ENCODE measurements at regions not wholly inside any gene's neighbourhood (a gene's known extent, or its start where the extent isn't known, plus 50 kb on each side); places are given as distances from the start of the nearest gene placed in this dataset.
"Not testable (repeated sequence)": the region's sequence is repeated elsewhere in the genome, so short reads cannot be mapped to it uniquely, and the experiment has no call there.

DNA sequence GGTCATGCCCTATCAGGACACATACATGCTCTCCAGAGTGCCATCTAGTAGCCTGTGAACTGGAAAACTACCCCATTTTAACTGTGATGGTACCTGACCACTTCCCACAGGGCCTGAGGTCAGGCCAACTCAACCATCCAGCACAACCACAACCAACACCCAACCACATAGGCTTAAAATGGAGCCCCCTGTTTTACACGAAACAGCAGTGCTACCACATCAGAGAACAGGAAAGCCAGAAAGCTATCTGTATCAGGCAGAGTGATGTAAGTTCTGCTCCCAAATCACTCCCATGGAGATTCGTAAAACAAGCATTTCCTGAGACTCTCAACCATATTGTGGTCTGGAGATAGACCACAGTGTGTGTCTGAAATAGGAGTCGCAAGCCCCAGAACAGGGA, 1017.3 kb upstream of the EPHA6 start:
- ATAC-seq (no peak), DNase-seq (no peak)
- Mint-ChIP-seq H3K4me3 (no peak overlapping the region), H3K4me1 (no peaks in the 10 kb centered on the region), H3K36me3 (no peaks in the 10 kb centered on the region), H3K27me3 (no peaks in the 10 kb centered on the region), H3K9me3 (ENCODE audit: low read depth) (no peaks in the 10 kb centered on the region), H3K27ac (no peak overlapping the region)
- CTCF ChIA-PET: no interaction called here

DNA sequence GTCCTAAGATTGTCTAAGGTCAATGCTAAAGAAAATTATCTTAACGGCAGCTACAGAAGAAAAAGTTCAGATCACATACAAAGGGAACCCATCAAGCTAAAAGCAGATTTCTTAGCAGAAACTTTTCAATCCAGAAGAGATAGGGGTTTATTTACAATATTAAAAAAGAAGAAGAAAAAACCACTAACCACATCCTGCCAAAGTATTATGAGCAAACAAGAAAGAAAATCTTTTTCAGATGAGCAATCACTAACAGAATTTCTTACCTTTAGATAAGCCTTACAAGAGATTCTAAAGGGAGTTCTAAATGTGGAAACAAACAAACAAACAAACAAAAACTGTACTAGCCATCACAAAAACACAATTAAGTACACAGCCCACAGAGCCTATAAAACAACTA, 1015.8 kb upstream of the EPHA6 start:
- no peaks in the 10 kb centered on the region for H3K9me3 Mint-ChIP-seq (ENCODE audit: low read depth)
- ATAC-seq (no peak), DNase-seq (no peak)
- no peak overlapping the region for H3K4me3 Mint-ChIP-seq
- no peaks in the 10 kb centered on the region for H3K4me1 Mint-ChIP-seq
- no peak overlapping the region for H3K27ac Mint-ChIP-seq
- CTCF ChIA-PET: no interaction called here
- no peaks in the 10 kb centered on the region for H3K27me3 Mint-ChIP-seq
- H3K36me3 Mint-ChIP-seq: no peaks in the 10 kb centered on the region

DNA sequence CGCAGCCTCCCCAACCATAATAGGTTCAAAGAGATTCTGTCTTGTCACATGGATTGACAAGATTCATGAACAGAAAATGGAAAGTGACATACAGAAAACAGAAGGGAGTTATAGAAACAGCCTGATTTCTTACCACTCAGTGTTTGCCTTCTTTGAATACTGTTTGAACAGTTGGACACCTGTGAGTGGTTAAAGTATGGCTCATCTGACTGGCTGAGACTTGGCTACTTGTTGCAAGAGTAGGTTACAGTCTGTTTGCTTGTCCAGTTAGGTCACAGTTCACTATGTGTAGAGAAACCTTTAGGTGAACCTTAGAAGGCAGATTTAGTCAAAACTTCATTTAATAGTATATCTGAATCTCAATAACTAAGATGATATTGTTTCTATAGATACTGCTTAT, 1003.9 kb upstream of the EPHA6 start:
- Mint-ChIP-seq H3K36me3 (no peaks in the 10 kb centered on the region), H3K9me3 (ENCODE audit: low read depth) (peaks cover 5% of the 10 kb centered on the region), H3K27ac (no peak overlapping the region), H3K4me1 (no peaks in the 10 kb centered on the region), H3K27me3 (no peaks in the 10 kb centered on the region), H3K4me3 (no peak overlapping the region)
- ATAC-seq (no peak), DNase-seq (no peak)
- CTCF ChIA-PET: no interaction called here

DNA sequence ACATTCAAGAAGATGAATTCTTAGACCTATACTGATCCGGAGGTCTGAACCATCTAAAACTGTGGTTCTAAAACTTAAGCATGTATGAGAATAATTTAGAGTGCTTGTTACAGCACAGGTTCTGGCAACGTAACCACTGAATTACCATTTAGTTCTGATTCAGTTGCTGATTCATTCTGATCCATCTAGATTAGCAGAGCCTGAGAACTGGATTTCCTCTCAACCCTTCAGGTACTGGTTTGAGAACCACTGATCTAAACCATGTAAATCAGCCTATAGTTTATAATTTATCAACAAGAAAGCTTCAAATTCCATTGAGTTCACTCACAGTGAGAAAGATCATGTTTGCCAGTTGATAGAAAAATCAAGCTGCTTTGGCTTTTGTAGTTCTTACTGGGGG, 1001.1 kb upstream of the EPHA6 start:
- DNase-seq (no peak), ATAC-seq (no peak)
- Mint-ChIP-seq H3K27me3 (no peaks in the 10 kb centered on the region), H3K4me3 (no peak overlapping the region), H3K9me3 (ENCODE audit: low read depth) (peaks cover 2% of the 10 kb centered on the region), H3K36me3 (no peaks in the 10 kb centered on the region), H3K27ac (no peak overlapping the region), H3K4me1 (no peaks in the 10 kb centered on the region)
- CTCF ChIA-PET: no interaction called here

DNA sequence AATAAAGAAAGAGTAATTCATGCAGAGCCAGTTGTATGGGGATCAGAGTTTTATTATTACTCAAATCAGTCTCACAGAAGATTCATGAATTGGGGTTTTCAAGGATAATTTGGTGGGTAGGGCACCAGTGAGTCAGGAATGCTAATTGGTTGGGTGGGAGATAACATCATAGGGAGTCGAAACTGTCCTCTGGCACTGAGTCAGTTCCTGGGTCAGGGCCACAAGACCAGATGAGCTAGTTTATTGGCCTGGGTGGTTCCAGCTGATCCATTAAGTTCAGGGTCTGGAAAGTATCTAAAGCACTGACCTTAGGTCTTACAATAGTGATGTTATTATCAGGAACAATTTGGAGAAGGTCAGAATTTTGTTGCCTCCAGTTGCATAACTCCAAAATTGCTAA, 998.6 kb upstream of the EPHA6 start:
- H3K27ac Mint-ChIP-seq: no peak overlapping the region
- no peak for ATAC-seq

DNA sequence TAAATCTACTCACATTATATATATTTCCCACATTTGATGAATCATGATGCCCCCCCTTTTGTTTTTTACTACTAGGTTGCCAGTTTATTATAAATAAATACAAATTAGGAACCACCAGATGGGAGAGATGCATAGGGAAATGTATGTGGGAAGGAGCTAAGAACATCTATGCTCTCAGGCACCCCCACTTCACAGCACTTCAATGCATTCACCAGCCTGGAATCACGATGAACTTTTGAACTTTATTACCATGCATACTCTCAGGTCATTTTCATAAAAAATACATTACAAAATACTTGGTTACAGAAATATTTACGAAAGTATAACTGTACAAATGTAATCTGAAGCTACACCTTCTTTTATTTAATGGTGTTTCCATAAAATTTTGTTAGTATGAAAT, 988.0 kb upstream of the EPHA6 start:
- no peak overlapping the region for H3K4me3 Mint-ChIP-seq
- H3K27me3 Mint-ChIP-seq: no peaks in the 10 kb centered on the region
- DNase-seq: no peak
- peaks cover 2% of the 10 kb centered on the region for H3K9me3 Mint-ChIP-seq (ENCODE audit: low read depth)
- no peak overlapping the region for H3K27ac Mint-ChIP-seq
- H3K36me3 Mint-ChIP-seq: no peaks in the 10 kb centered on the region
- CTCF ChIA-PET: no interaction called here
- no peaks in the 10 kb centered on the region for H3K4me1 Mint-ChIP-seq
- ATAC-seq: no peak

More for the DNA sequence above, 998.6 kb upstream of the EPHA6 start:
- no peaks in the 10 kb centered on the region for H3K4me1 Mint-ChIP-seq
- no peak for DNase-seq
- no peaks in the 10 kb centered on the region for H3K9me3 Mint-ChIP-seq (ENCODE audit: low read depth)
- CTCF ChIA-PET: no interaction called here
- no peaks in the 10 kb centered on the region for H3K27me3 Mint-ChIP-seq
- H3K36me3 Mint-ChIP-seq: no peaks in the 10 kb centered on the region
- H3K4me3 Mint-ChIP-seq: no peak overlapping the region

DNA sequence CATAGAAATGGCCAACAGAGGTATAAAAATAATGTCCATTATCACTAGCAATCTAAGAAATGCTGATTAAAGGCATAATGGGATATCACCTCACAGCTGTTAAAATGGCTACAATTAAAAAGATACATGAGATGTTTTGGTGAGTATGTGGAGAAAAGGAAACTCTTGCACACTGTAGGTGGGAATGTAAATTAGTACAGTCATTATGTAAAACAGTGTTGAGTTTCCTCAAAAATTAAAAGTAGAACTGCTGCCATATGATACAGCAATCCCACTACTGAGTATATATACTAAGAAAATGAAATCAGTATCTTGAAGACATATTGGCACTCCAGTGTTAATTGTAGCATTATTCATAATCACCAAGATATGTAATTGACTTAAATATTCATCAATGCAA, 982.2 kb upstream of the EPHA6 start:
- peaks cover 13% of the 10 kb centered on the region for H3K9me3 Mint-ChIP-seq (ENCODE audit: low read depth)
- H3K4me1 Mint-ChIP-seq: no peaks in the 10 kb centered on the region
- DNase-seq (no peak), ATAC-seq (no peak)
- H3K27ac Mint-ChIP-seq: no peak overlapping the region
- no peak overlapping the region for H3K4me3 Mint-ChIP-seq
- H3K36me3 Mint-ChIP-seq: no peaks in the 10 kb centered on the region
- no peaks in the 10 kb centered on the region for H3K27me3 Mint-ChIP-seq
- CTCF ChIA-PET: no interaction called here

- H3K4me1 Mint-ChIP-seq, CTCF ChIA-PET, H3K27ac Mint-ChIP-seq, DNase-seq, H3K36me3 Mint-ChIP-seq, ATAC-seq, H3K4me3 Mint-ChIP-seq, H3K27me3 Mint-ChIP-seq: not testable (repeated sequence)
- peaks cover 11% of the 10 kb centered on the region for H3K9me3 Mint-ChIP-seq (ENCODE audit: low read depth)
These were observed 953.8 kb upstream of the EPHA6 start for GRCh38 chr3:95860628-95861027.

DNA sequence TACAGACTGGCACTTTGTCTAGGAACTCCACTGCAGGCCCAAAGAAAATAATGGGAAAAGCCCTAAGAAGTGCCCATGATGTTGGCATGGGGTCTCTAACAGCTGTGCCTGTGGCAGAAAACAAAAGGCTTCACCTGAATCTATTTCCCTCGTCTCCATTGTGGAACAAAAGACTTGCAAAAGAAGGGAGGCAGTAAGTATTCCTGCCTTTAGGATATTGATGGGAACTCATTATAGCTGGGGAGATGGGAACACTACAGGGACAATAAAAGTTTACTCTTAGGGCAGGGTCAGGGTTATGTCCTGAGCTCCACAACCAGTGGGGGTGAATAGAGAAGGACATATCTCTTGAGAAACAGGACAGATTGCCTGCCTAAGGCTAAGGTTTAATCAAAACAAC, 930.6 kb upstream of the EPHA6 start:
- no peaks in the 10 kb centered on the region for H3K4me1 Mint-ChIP-seq
- ATAC-seq: no peak
- H3K27me3 Mint-ChIP-seq: no peaks in the 10 kb centered on the region
- no peak for DNase-seq
- H3K36me3 Mint-ChIP-seq: no peaks in the 10 kb centered on the region
- peaks cover 2% of the 10 kb centered on the region for H3K9me3 Mint-ChIP-seq (ENCODE audit: low read depth)
- no peak overlapping the region for H3K27ac Mint-ChIP-seq
- no peak overlapping the region for H3K4me3 Mint-ChIP-seq
- CTCF ChIA-PET: no interaction called here

DNA sequence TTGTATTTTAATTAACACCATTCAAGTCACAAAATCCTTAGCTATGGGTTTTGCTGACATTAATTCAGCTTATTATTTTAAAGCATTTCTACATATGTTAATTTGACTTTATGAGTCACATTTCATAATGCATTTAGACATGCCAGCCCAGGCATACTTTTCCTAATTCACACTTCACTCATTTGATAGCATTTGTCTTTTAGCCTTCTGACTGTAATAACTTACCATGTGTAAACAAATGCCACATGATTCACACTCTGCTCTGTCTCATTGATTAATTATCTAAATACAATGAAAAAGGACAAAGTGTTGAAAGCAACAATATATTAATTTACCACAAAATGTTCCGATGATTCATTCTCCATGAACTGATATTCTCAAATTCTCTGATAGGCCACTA, 927.8 kb upstream of the EPHA6 start:
- Mint-ChIP-seq H3K4me3 (no peak overlapping the region), H3K36me3 (no peaks in the 10 kb centered on the region), H3K4me1 (no peaks in the 10 kb centered on the region), H3K27ac (no peak overlapping the region), H3K9me3 (ENCODE audit: low read depth) (peaks cover 4% of the 10 kb centered on the region), H3K27me3 (no peaks in the 10 kb centered on the region)
- CTCF ChIA-PET: no interaction called here
- DNase-seq (no peak), ATAC-seq (no peak)

- CTCF ChIA-PET: no interaction called here
- H3K9me3 Mint-ChIP-seq (ENCODE audit: low read depth): peaks cover 4% of the 10 kb centered on the region
- H3K4me1 Mint-ChIP-seq: no peaks in the 10 kb centered on the region
These were observed 927.3 kb upstream of the EPHA6 start for GRCh38 chr3:95887114-95887513.

DNA sequence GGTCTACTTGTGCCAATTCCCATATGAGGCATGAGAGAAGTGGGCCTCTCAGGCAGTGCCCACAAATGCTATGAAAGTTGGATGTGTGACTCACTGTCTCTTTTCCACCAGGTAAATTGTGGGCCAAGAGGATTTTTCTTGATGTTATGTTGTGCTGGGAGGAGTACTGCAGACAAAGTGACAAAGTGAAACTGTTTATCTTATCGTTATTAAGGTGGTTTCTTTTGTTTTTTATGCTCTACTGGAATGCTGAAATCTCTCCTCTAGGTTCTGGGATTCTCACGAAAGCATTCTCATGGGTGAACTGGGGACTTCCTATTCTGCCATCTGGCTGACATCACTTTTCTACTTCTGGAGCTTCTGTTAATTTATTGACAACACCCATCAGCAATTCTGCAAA, 919.6 kb upstream of the EPHA6 start:
- CTCF ChIA-PET: no interaction called here
- no peak overlapping the region for H3K4me3 Mint-ChIP-seq
- no peaks in the 10 kb centered on the region for H3K4me1 Mint-ChIP-seq
- H3K9me3 Mint-ChIP-seq (ENCODE audit: low read depth): peaks cover 11% of the 10 kb centered on the region
- no peaks in the 10 kb centered on the region for H3K27me3 Mint-ChIP-seq
- no peaks in the 10 kb centered on the region for H3K36me3 Mint-ChIP-seq
- no peak overlapping the region for H3K27ac Mint-ChIP-seq
- DNase-seq (no peak), ATAC-seq (no peak)

More at GRCh38 chr3:95887114-95887513, 927.3 kb upstream of the EPHA6 start:
- H3K36me3 Mint-ChIP-seq: no peaks in the 10 kb centered on the region
- no peak for ATAC-seq
- DNase-seq: no peak
- H3K4me3 Mint-ChIP-seq: no peak overlapping the region
- no peak overlapping the region for H3K27ac Mint-ChIP-seq
- no peaks in the 10 kb centered on the region for H3K27me3 Mint-ChIP-seq

DNA sequence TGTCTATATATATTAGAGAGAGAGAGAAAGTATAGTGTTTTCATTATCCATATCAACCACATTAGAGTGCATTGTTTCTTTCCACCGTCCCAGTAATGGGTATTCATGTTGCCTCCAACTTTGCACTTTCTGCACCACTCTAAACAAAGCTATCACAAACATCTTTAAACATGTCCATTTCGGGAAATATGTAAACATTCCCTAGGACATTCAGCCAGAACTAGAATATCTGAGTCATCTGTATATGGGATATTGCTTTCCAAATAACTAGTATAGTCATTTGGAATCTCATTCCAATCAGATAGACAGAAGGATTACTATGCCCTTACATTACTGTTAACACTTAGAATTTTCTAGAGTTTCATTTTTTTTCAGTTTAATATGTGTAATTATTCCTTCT, 914.9 kb upstream of the EPHA6 start:
- H3K4me1 Mint-ChIP-seq: no peaks in the 10 kb centered on the region
- ATAC-seq (no peak), DNase-seq (no peak)
- H3K27me3 Mint-ChIP-seq: no peaks in the 10 kb centered on the region
- no peaks in the 10 kb centered on the region for H3K36me3 Mint-ChIP-seq
- H3K9me3 Mint-ChIP-seq (ENCODE audit: low read depth): peaks cover 2% of the 10 kb centered on the region
- CTCF ChIA-PET: no interaction called here
- no peak overlapping the region for H3K27ac Mint-ChIP-seq
- no peak overlapping the region for H3K4me3 Mint-ChIP-seq

GRCh38 chr3:95899911-95900310, 914.5 kb upstream of the EPHA6 start:
- CTCF ChIA-PET: no interaction called here

DNA sequence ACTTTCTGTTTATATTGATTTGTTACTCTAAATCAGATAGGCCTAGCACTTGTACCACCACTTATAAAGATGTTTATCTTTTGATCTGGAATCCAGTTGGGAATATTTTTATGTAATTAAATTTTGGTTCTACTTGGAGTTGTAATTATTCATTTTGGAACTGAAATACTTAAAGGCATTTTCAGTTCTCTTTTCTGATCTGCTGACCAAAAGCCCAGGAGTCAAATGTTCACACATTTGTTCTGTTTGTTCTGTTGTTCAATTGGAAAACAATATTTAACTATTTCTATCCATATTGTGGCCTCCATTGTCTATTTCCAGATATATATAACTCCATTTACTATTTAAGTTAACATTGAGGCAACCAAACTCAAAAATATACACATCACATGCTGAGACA, 912.4 kb upstream of the EPHA6 start:
- Mint-ChIP-seq H3K4me3 (no peak overlapping the region), H3K9me3 (ENCODE audit: low read depth) (no peaks in the 10 kb centered on the region), H3K27me3 (no peaks in the 10 kb centered on the region), H3K4me1 (no peaks in the 10 kb centered on the region), H3K36me3 (no peaks in the 10 kb centered on the region), H3K27ac (no peak overlapping the region)
- DNase-seq (no peak), ATAC-seq (no peak)
- CTCF ChIA-PET: no interaction called here

More at GRCh38 chr3:95899911-95900310, 914.5 kb upstream of the EPHA6 start:
- H3K27me3 Mint-ChIP-seq: no peaks in the 10 kb centered on the region
- H3K4me1 Mint-ChIP-seq: no peaks in the 10 kb centered on the region
- peaks cover 2% of the 10 kb centered on the region for H3K9me3 Mint-ChIP-seq (ENCODE audit: low read depth)
- H3K4me3 Mint-ChIP-seq: no peak overlapping the region
- H3K36me3 Mint-ChIP-seq: no peaks in the 10 kb centered on the region
- DNase-seq (no peak), ATAC-seq (no peak)
- H3K27ac Mint-ChIP-seq: no peak overlapping the region

All from activated CD8-positive, alpha-beta memory T cell treated with anti-CD3 and anti-CD28 coated beads, Interleukin-2, amount 10 ng/mL, durations not matched to agents 7 days and 5 days (primary cell).